NCI-H748 (cell line): ENCODE measurements at regions not wholly inside any gene's neighbourhood (a gene's known extent, or its start where the extent isn't known, plus 50 kb on each side); places are given as distances from the start of the nearest gene placed in this dataset.

Experiments
- DNase-seq: peaks from one replicate; lab custom pipeline; 2025; ENCODE audit not compliant: unreplicated experiment; lab: John Stamatoyannopoulos, UW

GRCh38 chr4:164068392-164068791, 573.9 kb downstream of the TMA16 start:
- DNase-seq, result no peak

- no peak for DNase-seq
These were observed 576.1 kb downstream of the TMA16 start for GRCh38 chr4:164070625-164071024.

- no peak for DNase-seq
These were observed 586.9 kb downstream of the TMA16 start for GRCh38 chr4:164081371-164081770.

- no peak for DNase-seq
These were observed 587.3 kb downstream of the TMA16 start for GRCh38 chr4:164081801-164082200.

- peak; percentile 49 for DNase-seq
These were observed 593.2 kb downstream of the TMA16 start for GRCh38 chr4:164087733-164088132.

- DNase-seq, result no peak
These were observed 601.0 kb downstream of the TMA16 start for GRCh38 chr4:164095313-164096110.

- DNase-seq, result no peak
These were observed 602.5 kb downstream of the TMA16 start for GRCh38 chr4:164096766-164097518.

- peak; percentile 60 for DNase-seq
These were observed 606.4 kb downstream of the TMA16 start for GRCh38 chr4:164100741-164101365.

- DNase-seq, result no peak
These were observed 614.5 kb downstream of the TMA16 start for GRCh38 chr4:164108971-164109370.

- DNase-seq, result no peak
These were observed 615.0 kb downstream of the TMA16 start for GRCh38 chr4:164109503-164109902.

GRCh38 chr4:164115236-164115635, 620.7 kb downstream of the TMA16 start:
- no peak for DNase-seq

- no peak for DNase-seq
These were observed 621.8 kb downstream of the TMA16 start for GRCh38 chr4:164116286-164116685.

GRCh38 chr4:164134388-164134787, 619.5 kb upstream of the SMIM31 start:
- DNase-seq, result no peak

GRCh38 chr4:164136180-164136616, 617.7 kb upstream of the SMIM31 start:
- DNase-seq, result no peak

GRCh38 chr4:164138521-164138920, 615.4 kb upstream of the SMIM31 start:
- DNase-seq, result no peak

GRCh38 chr4:164139291-164139690, 614.6 kb upstream of the SMIM31 start:
- DNase-seq, result no peak

- peak; percentile 79 for DNase-seq
These were observed 612.1 kb upstream of the SMIM31 start for GRCh38 chr4:164141755-164142375.

- DNase-seq, result no peak
These were observed 599.5 kb upstream of the SMIM31 start for GRCh38 chr4:164154416-164154815.

GRCh38 chr4:164169591-164169990, 584.3 kb upstream of the SMIM31 start:
- DNase-seq, result no peak

GRCh38 chr4:164177153-164177552, 576.8 kb upstream of the SMIM31 start:
- DNase-seq, result no peak

GRCh38 chr4:164177753-164178152, 576.2 kb upstream of the SMIM31 start:
- DNase-seq, result no peak
